K562 (cell line): ENCODE measurements at regions not wholly inside any gene's neighbourhood (a gene's known extent, or its start where the extent isn't known, plus 50 kb on each side); places are given as distances from the start of the nearest gene placed in this dataset.

Source experiments
- ATAC-seq: fragments of 200-7000 bp; cut with Tn5 transposase; 3 replicates; pipeline ENCODE4 v1.9.1; 2020; ENCODE audit warnings: moderate library complexity
- BruUV-seq: library from RNA; stranded (reverse); fragments of 400-500 nt; replicated peaks from 2 replicates; lab custom pipeline; 2021; lab: Mats Ljungman, UMichigan
- CTCF ChIA-PET: fragments of 300-600 bp; formaldehyde crosslinking; extraction: SDS; loops from one replicate; lab custom pipeline; 2021; ENCODE audit warnings: low intra/inter-chr PET ratio; lab: Yijun Ruan, JAX
- POLR2A ChIA-PET: fragments of 300-600, 350-650 bp; sonication (Branson Sonifier 250); formaldehyde crosslinking; extraction: SDS; loops from one replicate; lab custom pipeline; 2021; ENCODE audit warnings: antibody characterized with exemption, inconsistent platforms; lab: Yijun Ruan, JAX
- DNase-seq, 4 experiments: peaks; one replicate each; pipeline versions ENCODE4 v3.0.0 to v3.0.0-alpha.2; 2011 to 2018; ENCODE audit warnings: low spot score in 3 of 4, mixed read lengths in 3 of 4; ENCODE audit errors: extremely low read depth in 1 of 4
- FAIRE-seq: peaks from 2 replicates; lab custom pipeline; 2011; peaks lifted over from hg19 to GRCh38; lab: Jason Lieb, UNC
- H2AFZ ChIP-seq: 2 replicates; pipeline ENCODE4 v1.6.0; 2011; ENCODE audit warnings: low read depth, low read length, control low read depth, inconsistent platforms
- H3K27ac ChIP-seq: fragments of 200-600 bp; 3 replicates; pipeline ENCODE4 v1.8.0; 2011; ENCODE audit warnings: low read depth, mild to moderate bottlenecking, control low read depth, inconsistent platforms, low read length, moderate library complexity, mixed read lengths; ENCODE audit errors: extremely low read depth
- H3K27me3 ChIP-seq, 2 experiments: fragments of 300-600 bp in 1 of 2; 2 replicates in 1 of 2; 3 replicates in 1 of 2; pipeline versions ENCODE4 v1.6.0 to v1.8.0; 2011; ENCODE audit warnings: inconsistent platforms in 2 of 2, low read length in 2 of 2, mild to moderate bottlenecking in 1 of 2, mixed read lengths in 1 of 2, moderate library complexity in 1 of 2; ENCODE audit not compliant: control insufficient read depth in 2 of 2, insufficient read depth in 2 of 2
- H3K36me3 ChIP-seq: fragments of 300-600 bp; 3 replicates; pipeline ENCODE4 v1.8.0; 2011; ENCODE audit warnings: mild to moderate bottlenecking, low read length, inconsistent platforms; ENCODE audit not compliant: control insufficient read depth, insufficient read depth
- H3K4me1 ChIP-seq, 2 experiments: fragments of 200-600 bp in 1 of 2; replicated peaks in 1 of 2; 2 replicates in 1 of 2; 3 replicates in 1 of 2; pipeline versions ENCODE4 v1.5.1 to v1.8.0; 2011; ENCODE audit warnings: inconsistent platforms in 2 of 2, low read length in 2 of 2, mild to moderate bottlenecking in 1 of 2, mixed read lengths in 1 of 2, moderate library complexity in 1 of 2; ENCODE audit not compliant: control insufficient read depth in 2 of 2, insufficient read depth in 2 of 2
- H3K4me2 ChIP-seq: 2 replicates; pipeline ENCODE4 v1.6.1; 2011; ENCODE audit warnings: low read length, control low read depth, inconsistent platforms, mixed read lengths; ENCODE audit not compliant: insufficient read depth
- H3K4me3 ChIP-seq: fragments of 200-600 bp; sonication (generic), shearing (Covaris generic); 2 replicates; pipeline ENCODE4 v1.5.1; 2016; ENCODE audit warnings: control low read depth, inconsistent platforms
- H3K79me2 ChIP-seq: fragments of 200-600 bp; 3 replicates; pipeline ENCODE4 v1.8.0; 2011; ENCODE audit warnings: low read length, inconsistent platforms; ENCODE audit not compliant: control insufficient read depth, insufficient read depth
- H3K9ac ChIP-seq, 2 experiments: 2 replicates each; pipeline versions ENCODE4 v1.6.0 to v1.6.1; 2011; ENCODE audit warnings: low read depth in 2 of 2, low read length in 2 of 2, control low read depth in 1 of 2, inconsistent platforms in 1 of 2, mild to moderate bottlenecking in 1 of 2, mixed read lengths in 1 of 2; ENCODE audit not compliant: insufficient read depth in 1 of 2
- H3K9me1 ChIP-seq: one replicate; pipeline ENCODE4 v1.6.0; 2011; ENCODE audit warnings: inconsistent platforms, mild to moderate bottlenecking, low read length, moderate library complexity; ENCODE audit not compliant: control insufficient read depth, insufficient read depth
- H3K9me3 ChIP-seq: replicated peaks from 2 replicates; pipeline ENCODE4 v1.5.1; 2011; ENCODE audit warnings: low read depth, low read length, inconsistent platforms; ENCODE audit not compliant: control insufficient read depth, insufficient read depth
- H4K20me1 ChIP-seq: replicated peaks from 2 replicates; pipeline ENCODE4 v1.6.1; 2011; ENCODE audit warnings: low read length, inconsistent platforms, mixed read lengths; ENCODE audit not compliant: control insufficient read depth, insufficient read depth
- EP400 ChIP-seq: fragments of 450-650 bp; IDR thresholded peaks from 2 replicates; pipeline ENCODE4 v1.6.1; 2017; ENCODE audit warnings: antibody characterized with exemption, mild to moderate bottlenecking, moderate library complexity
- FOXA3 ChIP-seq, 2 experiments: fragments of 450-650 bp in 1 of 2; sonication (generic) in 1 of 2; formaldehyde crosslinking; IDR thresholded peaks in 1 of 2; conservative IDR thresholded peaks in 1 of 2; 2 replicates each; pipeline versions ENCODE4 v1.4.0 to v1.8.0; 2020 to 2022; ENCODE audit warnings: mild to moderate bottlenecking in 2 of 2, missing genetic modification reagents in 1 of 2
- FOXK2 ChIP-seq, 2 experiments: fragments of 450-650 bp; IDR thresholded peaks in 1 of 2; conservative IDR thresholded peaks in 1 of 2; 2 replicates each; pipeline ENCODE4 v1.6.1; 2016; ENCODE audit warnings: low read depth in 2 of 2, mild to moderate bottlenecking in 1 of 2
- GTF2F1 ChIP-seq: IDR thresholded peaks from 2 replicates; pipeline ENCODE4 v1.6.1; 2011; ENCODE audit warnings: low read depth, low read length, improper control_type of control experiment
- MEIS2 ChIP-seq: fragments of 450-650 bp; IDR thresholded peaks from 2 replicates; pipeline ENCODE4 v1.6.1; 2014; ENCODE audit warnings: mild to moderate bottlenecking; ENCODE audit not compliant: partially characterized antibody
- NR2F6 ChIP-seq: fragments of 450-650 bp; formaldehyde crosslinking; IDR thresholded peaks from 2 replicates; pipeline ENCODE4 v1.4.0; 2020; ENCODE audit warnings: mild to moderate bottlenecking
- POLR2AphosphoS2 ChIP-seq: IDR thresholded peaks from 2 replicates; pipeline ENCODE4 v1.6.1; 2012; ENCODE audit warnings: low read length, improper control_type of control experiment
- SNRNP70 ChIP-seq: fragments of 200-400 bp; formaldehyde crosslinking; optimal IDR thresholded peaks from 2 replicates; pipeline ENCODE3; 2017; ENCODE audit warnings: low read depth, low read length
- ZC3H11A ChIP-seq: IDR thresholded peaks from 2 replicates; pipeline ENCODE4 v1.6.1; 2012; ENCODE audit warnings: low read depth, low read length, improper control_type of control experiment
- ZNF583 ChIP-seq: fragments of 250-450 bp; sonication (Bioruptor Pico); IDR thresholded peaks from 2 replicates; pipeline ENCODE4 v1.4.0; 2020
- ZNF589 ChIP-seq: fragments of 200-800 bp; sonication (Bioruptor generic); IDR thresholded peaks from 2 replicates; pipeline ENCODE4 v1.6.1; 2016; ENCODE audit warnings: low read depth, missing genetic modification characterization, missing compliant biosample characterization
- ZNF639 ChIP-seq, 2 experiments: fragments of 200-800 bp in 1 of 2; sonication (Bioruptor generic) in 1 of 2; sonication (generic) in 1 of 2; formaldehyde crosslinking in 1 of 2; IDR thresholded peaks in 1 of 2; conservative IDR thresholded peaks in 1 of 2; 2 replicates each; pipeline versions ENCODE4 v1.5.0 to v1.6.1; 2016 to 2020; ENCODE audit warnings: missing compliant biosample characterization in 1 of 2, missing genetic modification characterization in 1 of 2, missing genetic modification reagents in 1 of 2
- WGBS: fragments of 100-300 bp; shearing (Covaris generic); methylation state at CpG from one replicate; pipeline ENCODE4 v1.1.6; 2016; ENCODE audit warnings: low coverage, mixed read lengths; ENCODE audit not compliant: insufficient coverage; ENCODE audit errors: missing lambda C conversion rate; 5-methylcytosine and 5-hydroxymethylcytosine counted together
- in situ Hi-C: fragments of 300-500 bp; cut with MboI; formaldehyde crosslinking; loops from 4 replicates; pipeline ENCODE4 v1.15.0; 2018; ENCODE audit warnings: inconsistent platforms, mixed read lengths
- intact Hi-C: fragments of 100-400 bp; cut with micrococcal nuclease; formaldehyde crosslinking; loops from 2 replicates; pipeline ENCODE4 v1.14.2; 2022
- TF ChIP-seq, protein P1 (sequence below): IDR thresholded peaks from 2 replicates; pipeline ENCODE4 v1.6.1; 2014; ENCODE audit warnings: antibody characterized with exemption
- TF ChIP-seq, protein P2 (sequence below): sonication (generic); formaldehyde crosslinking; IDR thresholded peaks from 2 replicates; pipeline ENCODE4 v1.8.1; 2023; ENCODE audit warnings: mild to moderate bottlenecking, missing genetic modification reagents
- TF ChIP-seq, protein P3 (sequence below): fragments of 450-650 bp; formaldehyde crosslinking; IDR thresholded peaks from 2 replicates; pipeline ENCODE4 v1.4.0; 2020; ENCODE audit warnings: mild to moderate bottlenecking, moderate library complexity

DNA sequence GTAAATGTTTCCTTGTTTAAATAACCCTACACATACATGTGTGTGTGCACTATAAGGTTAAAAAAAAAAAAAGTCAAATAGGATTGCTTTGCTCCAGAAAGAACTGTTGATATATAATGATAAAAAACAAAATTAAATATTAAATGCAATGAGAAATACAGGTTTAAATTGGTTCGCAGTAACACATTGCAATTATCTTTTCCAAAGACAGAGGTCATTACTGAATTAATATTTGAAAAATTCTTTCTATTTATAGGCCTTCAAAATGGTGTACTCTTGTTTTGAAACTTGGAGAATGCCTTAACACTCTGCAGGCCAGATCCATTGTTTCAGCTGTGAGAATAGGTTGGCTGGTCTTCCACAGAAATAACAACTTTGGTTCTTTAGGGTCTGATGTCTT, 319.0 kb upstream of the NUDT12 start (continued):
- no peak for TF ChIP-seq FOXK2 (conservative IDR thresholded peaks at IDR 0.05 in 1 of 2, IDR thresholded peaks at IDR 0.05 in 1 of 2; ENCODE audit: low read depth in 2 of 2)
- TF ChIP-seq, all 486 proteins: peak for 0

DNA sequence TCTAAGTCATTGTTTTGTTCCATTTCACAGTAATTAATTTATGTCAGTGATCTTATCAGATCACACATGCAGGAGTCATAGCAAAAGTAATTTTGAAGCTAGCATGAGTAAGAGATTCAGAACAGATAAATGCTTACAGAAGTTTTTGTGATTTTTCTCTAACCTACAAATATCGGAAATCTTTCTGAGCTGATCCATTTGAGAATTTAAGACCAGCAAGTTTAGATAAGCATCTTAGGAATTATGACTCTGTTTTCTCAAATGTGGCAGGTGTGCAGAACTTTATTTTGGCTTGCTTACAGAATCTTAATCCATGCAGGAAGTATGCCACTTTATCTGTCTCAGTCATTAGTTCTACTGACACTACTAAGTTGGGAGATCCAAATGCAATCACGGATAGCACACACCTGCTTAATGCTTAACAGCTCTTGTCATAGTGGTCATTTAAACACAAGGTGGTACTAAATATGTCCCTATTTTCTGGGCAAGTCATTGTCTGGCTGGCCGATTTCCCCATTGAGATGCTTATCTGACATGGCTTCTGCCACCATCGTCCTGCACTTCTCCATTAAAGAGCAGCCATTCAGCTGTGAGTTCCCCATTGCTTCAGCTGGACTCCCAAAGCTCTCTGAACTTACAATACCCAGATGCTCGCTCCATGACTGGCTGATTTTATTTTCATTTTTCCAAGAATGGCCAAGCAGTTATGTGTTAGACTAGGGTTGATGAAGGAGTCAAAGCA, 305.4 kb upstream of the NUDT12 start:
- TF ChIP-seq ZNF639 (CRISPR knock-in tag; conservative IDR thresholded peaks at IDR 0.05 in 1 of 2, IDR thresholded peaks at IDR 0.05 in 1 of 2) (no peak), GTF2F1 (no peak), POLR2AphosphoS2 (no peak), SNRNP70 (no peak), FOXA3 (CRISPR knock-in tag; conservative IDR thresholded peaks at IDR 0.05 in 1 of 2, IDR thresholded peaks at IDR 0.05 in 1 of 2) (no peak), NR2F6 (CRISPR knock-in tag) (no peak), ZNF589 (CRISPR knock-in tag) (no peak), ZNF583 (no peak), ZC3H11A (no peak), EP400 (no peak), MEIS2 (no peak)
- TF ChIP-seq, protein P1, sequence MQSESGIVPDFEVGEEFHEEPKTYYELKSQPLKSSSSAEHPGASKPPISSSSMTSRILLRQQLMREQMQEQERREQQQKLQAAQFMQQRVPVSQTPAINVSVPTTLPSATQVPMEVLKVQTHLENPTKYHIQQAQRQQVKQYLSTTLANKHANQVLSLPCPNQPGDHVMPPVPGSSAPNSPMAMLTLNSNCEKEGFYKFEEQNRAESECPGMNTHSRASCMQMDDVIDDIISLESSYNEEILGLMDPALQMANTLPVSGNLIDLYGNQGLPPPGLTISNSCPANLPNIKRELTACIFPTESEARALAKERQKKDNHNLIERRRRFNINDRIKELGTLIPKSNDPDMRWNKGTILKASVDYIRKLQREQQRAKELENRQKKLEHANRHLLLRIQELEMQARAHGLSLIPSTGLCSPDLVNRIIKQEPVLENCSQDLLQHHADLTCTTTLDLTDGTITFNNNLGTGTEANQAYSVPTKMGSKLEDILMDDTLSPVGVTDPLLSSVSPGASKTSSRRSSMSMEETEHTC, result no peak
- TF ChIP-seq, protein P2, sequence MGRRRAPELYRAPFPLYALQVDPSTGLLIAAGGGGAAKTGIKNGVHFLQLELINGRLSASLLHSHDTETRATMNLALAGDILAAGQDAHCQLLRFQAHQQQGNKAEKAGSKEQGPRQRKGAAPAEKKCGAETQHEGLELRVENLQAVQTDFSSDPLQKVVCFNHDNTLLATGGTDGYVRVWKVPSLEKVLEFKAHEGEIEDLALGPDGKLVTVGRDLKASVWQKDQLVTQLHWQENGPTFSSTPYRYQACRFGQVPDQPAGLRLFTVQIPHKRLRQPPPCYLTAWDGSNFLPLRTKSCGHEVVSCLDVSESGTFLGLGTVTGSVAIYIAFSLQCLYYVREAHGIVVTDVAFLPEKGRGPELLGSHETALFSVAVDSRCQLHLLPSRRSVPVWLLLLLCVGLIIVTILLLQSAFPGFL (CRISPR knock-in tag), result no peak
- TF ChIP-seq, protein P3, sequence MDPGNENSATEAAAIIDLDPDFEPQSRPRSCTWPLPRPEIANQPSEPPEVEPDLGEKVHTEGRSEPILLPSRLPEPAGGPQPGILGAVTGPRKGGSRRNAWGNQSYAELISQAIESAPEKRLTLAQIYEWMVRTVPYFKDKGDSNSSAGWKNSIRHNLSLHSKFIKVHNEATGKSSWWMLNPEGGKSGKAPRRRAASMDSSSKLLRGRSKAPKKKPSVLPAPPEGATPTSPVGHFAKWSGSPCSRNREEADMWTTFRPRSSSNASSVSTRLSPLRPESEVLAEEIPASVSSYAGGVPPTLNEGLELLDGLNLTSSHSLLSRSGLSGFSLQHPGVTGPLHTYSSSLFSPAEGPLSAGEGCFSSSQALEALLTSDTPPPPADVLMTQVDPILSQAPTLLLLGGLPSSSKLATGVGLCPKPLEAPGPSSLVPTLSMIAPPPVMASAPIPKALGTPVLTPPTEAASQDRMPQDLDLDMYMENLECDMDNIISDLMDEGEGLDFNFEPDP (CRISPR knock-in tag), result no peak
- ChIA-PET CTCF (no interaction called here), POLR2A (no interaction called here)
- Histone ChIP-seq H3K4me3 (no peak overlapping the region), H4K20me1 (no peaks in the 10 kb centered on the region), H3K9ac (no peak overlapping the region), H3K27ac (no peak overlapping the region), H3K9me3 (no peaks in the 10 kb centered on the region), H3K27me3 (no peaks in the 10 kb centered on the region), H2AFZ (no peak overlapping the region), H3K36me3 (no peaks in the 10 kb centered on the region), H3K4me1 (no peaks in the 10 kb centered on the region), H3K79me2 (no peaks in the 10 kb centered on the region), H3K4me2 (no peak overlapping the region), H3K9me1 (no peaks in the 10 kb centered on the region)
- FAIRE-seq (no peak), ATAC-seq (no peak), DNase-seq (no peak)
- no TSS peak for BruUV-seq
- in situ Hi-C loops (no loop called here), intact Hi-C loops (no loop called here)
- WGBS, result 0% methylated on average over 5 of the region's 5 CpGs
